ENCODE measurements at regions not wholly inside any gene's neighbourhood (a gene's known extent, or its start where the extent isn't known, plus 50 kb on each side); places are given as distances from the start of the nearest gene placed in this dataset.

GRCh38 chr6:65760285-65760684, 53.3 kb upstream of the EYS start:
- TF ChIP-seq POLR2A (IDR thresholded peaks at IDR 0.05) (no peak), CTCF (IDR thresholded peaks at IDR 0.05) (no peak), POLR2AphosphoS5 (IDR thresholded peaks at IDR 0.05) (no peak)

Measured in prostate gland (tissue), 2 donors.